ENCODE measurements at regions not wholly inside any gene's neighbourhood (a gene's known extent, or its start where the extent isn't known, plus 50 kb on each side); places are given as distances from the start of the nearest gene placed in this dataset.

DNA sequence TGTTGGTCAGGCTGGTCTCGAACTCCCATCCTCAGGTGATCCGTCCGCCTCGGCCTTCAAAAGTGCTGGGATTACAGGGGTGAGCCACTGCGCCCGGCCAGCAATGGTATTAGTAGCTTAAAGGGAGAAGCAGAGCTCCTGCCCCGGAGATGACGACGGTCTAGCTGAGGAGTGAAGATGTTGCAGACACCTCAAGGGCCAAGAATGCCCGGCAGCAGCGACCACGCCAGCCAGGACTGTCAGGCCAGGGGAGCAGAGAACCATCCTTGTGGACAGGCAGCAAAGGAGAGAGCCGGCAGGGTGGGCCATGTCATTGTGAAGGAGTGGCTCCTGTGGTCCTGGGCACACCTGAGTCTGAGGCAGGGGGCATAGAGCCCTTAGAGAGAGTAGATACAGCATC, 210.1 kb upstream of the BCOR start:
- in situ Hi-C loops (cut with HindIII; ENCODE audit: low pct_unique_long_range_greater_than_20kb, low sequenced_read_pairs) = no loop called here
- DNase-seq (ENCODE audit: low read depth) = no peak

- in situ Hi-C loops (cut with HindIII; ENCODE audit: low pct_unique_long_range_greater_than_20kb, low sequenced_read_pairs) = no loop called here
- no peak for DNase-seq (ENCODE audit: low read depth)
Observed at GRCh38 chrX:40304115-40304514, 206.4 kb upstream of the BCOR start.

- in situ Hi-C loops (cut with HindIII; ENCODE audit: low pct_unique_long_range_greater_than_20kb, low sequenced_read_pairs) = no loop called here
- DNase-seq (ENCODE audit: low read depth) = no peak
Observed at GRCh38 chrX:40303256-40304077, 205.7 kb upstream of the BCOR start.

DNA sequence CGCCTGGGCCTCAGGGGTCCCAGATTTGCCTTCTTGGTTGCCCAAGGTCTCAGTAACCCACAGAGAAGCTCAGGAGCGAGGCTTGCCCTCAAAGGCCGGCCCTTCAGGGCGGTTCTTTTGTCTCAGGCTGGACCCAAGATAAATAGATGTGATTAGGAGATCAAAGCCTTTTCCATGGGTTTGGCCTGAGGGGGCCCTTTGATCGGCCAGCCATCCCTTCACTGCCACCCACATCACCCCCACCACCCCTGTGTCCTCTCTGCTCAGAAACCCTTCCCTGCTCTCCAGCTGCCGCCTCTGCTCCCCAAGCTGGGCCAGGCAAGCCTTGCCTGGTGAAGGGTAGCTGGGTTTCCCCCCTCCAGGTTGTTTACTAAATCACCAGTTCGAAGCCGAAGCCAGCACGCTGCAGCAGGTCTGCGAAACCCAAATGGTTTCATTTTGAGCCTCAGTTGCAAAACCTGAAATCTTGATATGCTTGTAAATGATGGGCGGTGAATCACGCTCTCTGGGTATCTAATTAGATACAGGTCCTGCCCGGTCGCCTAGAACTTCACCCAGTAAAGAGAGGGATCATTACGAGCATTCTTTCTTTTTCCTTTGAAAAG, 202.6 kb upstream of the BCOR start:
- in situ Hi-C loops (cut with HindIII; ENCODE audit: low pct_unique_long_range_greater_than_20kb, low sequenced_read_pairs) = no loop called here
- DNase-seq (ENCODE audit: low read depth) = no peak

DNA sequence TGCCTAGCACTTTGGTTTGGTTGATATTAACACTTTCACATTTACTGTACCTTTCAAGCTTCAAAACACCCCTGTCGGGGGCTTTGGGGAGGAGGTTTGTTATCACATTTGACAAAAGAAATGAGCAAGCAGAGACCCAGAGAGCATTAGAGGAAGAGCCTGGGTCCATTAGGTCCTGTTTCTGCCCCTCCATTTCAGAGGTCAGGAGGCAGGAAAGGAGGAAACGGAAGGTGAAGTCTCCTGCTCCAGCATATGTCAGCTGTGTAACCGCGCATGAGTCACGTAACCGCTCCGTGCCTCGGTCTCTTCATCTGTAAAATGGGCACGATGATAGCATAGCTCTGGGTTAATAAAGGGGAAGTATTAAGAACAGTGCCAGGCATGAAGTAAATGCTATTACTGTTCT, 201.9 kb upstream of the BCOR start:
- no peak for DNase-seq (ENCODE audit: low read depth)
- in situ Hi-C loops (cut with HindIII; ENCODE audit: low pct_unique_long_range_greater_than_20kb, low sequenced_read_pairs) = no loop called here

DNA sequence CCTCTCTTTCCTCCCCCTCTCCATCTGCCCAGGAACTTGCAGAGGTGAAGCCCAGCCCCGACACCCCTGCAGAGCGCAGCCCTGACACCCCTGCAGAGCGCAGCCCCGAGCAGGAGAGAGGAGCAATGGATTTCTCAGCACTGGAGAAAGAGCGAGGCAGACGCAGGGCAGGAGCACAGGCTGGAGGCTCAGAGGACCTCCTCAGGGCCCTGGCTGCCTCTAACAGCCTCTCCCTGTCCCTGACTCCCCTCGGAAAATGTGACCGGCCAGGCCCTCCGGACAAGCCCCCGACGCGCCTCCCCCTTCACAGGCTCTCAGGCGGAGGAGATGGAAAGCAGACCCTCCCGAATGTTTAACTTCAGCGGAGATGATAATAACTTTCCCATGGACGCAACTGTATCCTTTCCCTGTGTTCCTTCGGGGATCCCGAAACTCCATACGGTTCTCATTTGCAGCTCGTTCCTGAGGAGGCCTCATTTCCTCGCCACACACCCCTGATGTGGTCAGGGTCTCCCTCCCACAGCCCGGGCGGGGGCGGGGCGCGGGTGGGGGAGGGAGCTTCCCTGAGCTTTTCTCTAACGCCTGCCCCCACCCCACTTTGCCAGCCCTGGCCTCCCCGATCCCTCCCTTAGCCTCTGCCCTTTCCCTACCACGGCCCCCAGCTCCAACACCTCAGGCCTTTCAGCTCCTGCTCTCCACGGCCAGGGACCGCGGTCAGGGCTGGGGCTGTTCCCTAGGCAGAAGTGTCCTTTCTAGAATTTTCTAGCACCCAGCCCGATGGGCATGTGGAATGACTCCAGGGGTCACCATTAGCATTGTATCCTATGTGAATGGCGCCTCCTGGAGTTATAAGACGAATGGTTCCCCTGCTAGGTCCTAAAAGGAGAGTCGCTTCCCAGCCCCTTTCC, 201.1 kb upstream of the BCOR start:
- no peak for DNase-seq (ENCODE audit: low read depth)
- in situ Hi-C loops (cut with HindIII; ENCODE audit: low pct_unique_long_range_greater_than_20kb, low sequenced_read_pairs) = no loop called here

- DNase-seq (ENCODE audit: low read depth) = no peak
- in situ Hi-C loops (cut with HindIII; ENCODE audit: low pct_unique_long_range_greater_than_20kb, low sequenced_read_pairs) = no loop called here
Observed at GRCh38 chrX:40298069-40298468, 200.3 kb upstream of the BCOR start.

GRCh38 chrX:40291553-40291952, 193.8 kb upstream of the BCOR start:
- in situ Hi-C loops (cut with HindIII; ENCODE audit: low pct_unique_long_range_greater_than_20kb, low sequenced_read_pairs) = no loop called here
- DNase-seq (ENCODE audit: low read depth) = no peak

DNA sequence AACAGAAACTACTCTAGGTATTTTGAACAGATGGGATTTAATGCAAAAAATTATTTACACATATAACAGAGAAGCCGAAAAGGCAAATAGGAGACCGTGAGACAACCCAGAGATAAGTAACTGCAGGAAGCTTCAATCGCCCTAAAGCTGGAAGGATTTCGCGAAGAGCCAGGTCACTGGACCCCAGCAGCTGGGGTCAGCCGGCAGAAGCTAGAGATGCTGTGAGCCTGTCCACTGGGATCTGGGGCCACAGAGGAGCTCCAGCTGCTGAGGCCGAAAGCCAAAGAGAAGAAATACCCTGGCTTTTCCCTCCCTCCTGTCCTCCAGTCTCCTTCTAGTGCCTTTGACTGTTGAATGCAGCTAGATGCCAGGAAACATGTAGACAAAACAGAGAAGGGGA, 192.8 kb upstream of the BCOR start:
- in situ Hi-C loops (cut with HindIII; ENCODE audit: low pct_unique_long_range_greater_than_20kb, low sequenced_read_pairs) = no loop called here
- DNase-seq (ENCODE audit: low read depth) = no peak

DNA sequence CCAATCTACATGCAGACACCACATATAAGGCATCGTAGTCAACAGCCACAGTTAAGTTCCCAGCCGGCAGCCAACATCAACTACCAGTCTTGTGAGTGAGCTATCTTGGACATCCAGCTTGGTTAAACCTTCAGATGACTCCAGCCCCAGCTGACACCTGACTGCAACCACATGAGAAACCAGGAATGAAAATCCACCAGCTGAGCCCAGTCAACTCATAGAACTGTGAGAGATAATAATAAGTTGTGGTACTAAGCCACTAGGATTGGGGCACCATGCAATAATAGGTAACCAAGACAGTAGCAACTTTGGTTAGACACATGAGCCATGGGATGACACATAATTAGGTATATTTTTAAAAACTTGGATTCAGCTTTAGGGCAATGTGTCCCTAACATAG, 188.1 kb upstream of the BCOR start:
- DNase-seq (ENCODE audit: low read depth) = no peak
- in situ Hi-C loops (cut with HindIII; ENCODE audit: low pct_unique_long_range_greater_than_20kb, low sequenced_read_pairs) = no loop called here

GRCh38 chrX:40284852-40285251, 187.1 kb upstream of the BCOR start:
- no peak for DNase-seq (ENCODE audit: low read depth)
- in situ Hi-C loops (cut with HindIII; ENCODE audit: low pct_unique_long_range_greater_than_20kb, low sequenced_read_pairs) = no loop called here

- no peak for DNase-seq (ENCODE audit: low read depth)
- in situ Hi-C loops (cut with HindIII; ENCODE audit: low pct_unique_long_range_greater_than_20kb, low sequenced_read_pairs) = no loop called here
Observed at GRCh38 chrX:40283981-40284380, 186.2 kb upstream of the BCOR start.

GRCh38 chrX:40282946-40283660, 185.3 kb upstream of the BCOR start:
- in situ Hi-C loops (cut with HindIII; ENCODE audit: low pct_unique_long_range_greater_than_20kb, low sequenced_read_pairs) = no loop called here
- DNase-seq (ENCODE audit: low read depth) = no peak

DNA sequence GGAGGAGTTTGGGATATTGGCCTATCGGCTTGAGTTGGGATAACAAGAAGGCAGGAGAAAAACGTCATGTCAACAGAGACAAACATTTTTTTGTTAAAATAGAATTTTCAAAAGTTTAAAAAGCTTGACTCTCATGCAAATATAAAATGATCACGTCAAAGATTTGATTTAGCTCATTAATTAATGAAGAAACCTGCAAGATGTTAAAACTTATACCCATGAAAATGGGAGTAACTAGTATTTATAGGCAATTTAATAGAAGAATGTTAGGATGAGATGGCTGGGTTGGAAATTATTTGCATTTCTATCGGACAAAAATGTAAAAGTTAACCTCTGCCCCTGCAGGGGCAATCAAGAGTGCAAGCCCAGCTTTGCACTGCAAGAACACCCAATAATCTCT, 184.6 kb upstream of the BCOR start:
- DNase-seq (ENCODE audit: low read depth) = no peak
- in situ Hi-C loops (cut with HindIII; ENCODE audit: low pct_unique_long_range_greater_than_20kb, low sequenced_read_pairs) = no loop called here

DNA sequence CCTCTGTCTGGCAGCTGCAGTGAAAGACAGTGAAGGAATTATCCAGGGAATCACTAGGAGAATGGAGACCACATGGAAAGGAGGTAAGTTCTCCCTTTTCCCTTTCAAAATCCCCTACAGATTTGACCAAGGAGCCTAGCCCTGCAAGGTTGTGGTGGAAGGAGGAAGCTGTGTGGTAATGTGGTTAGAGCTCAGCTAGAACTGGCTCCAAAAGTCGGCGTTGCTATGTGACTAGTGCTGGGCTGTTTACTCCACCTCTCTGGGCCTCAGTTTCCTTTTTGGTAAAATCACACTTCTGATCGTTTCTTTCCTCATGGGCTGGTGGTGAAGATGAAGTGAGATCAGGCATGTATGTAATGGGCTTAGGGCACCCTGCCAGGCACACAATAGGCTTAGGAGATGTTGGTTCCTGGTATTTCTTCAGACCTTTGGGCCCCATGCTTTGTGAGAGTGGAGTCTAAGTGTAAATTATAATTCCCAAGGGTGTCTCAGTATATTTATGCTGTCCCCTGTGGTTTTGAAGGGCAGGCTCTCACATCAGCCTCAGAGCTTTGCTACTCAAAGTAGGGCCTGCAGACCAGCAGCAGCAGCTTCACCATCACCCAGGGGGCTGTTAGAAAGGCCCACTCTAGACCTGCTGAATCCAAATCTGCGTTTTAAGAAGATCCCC, 183.7 kb upstream of the BCOR start:
- DNase-seq (ENCODE audit: low read depth) = no peak
- in situ Hi-C loops (cut with HindIII; ENCODE audit: low pct_unique_long_range_greater_than_20kb, low sequenced_read_pairs) = no loop called here

DNA sequence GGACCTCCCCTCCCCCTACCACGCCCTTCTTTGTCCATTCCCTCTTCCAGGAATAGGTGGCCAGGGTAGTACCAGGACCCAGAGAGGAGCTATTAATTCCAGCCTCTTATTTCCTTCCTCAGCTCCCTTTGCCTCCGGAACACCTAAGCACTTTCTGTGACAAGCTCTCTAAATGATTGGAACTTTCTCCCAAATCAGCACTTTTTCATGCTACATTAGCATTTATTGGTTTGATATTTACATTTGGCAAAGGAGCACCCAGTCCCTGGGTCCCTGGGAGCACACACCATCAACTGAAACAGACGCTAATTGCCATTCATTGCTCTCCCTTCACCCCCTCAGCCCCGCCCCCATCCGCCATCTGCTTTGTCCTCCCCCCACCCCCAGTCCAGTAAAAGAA, 182.0 kb upstream of the BCOR start:
- in situ Hi-C loops (cut with HindIII; ENCODE audit: low pct_unique_long_range_greater_than_20kb, low sequenced_read_pairs) = no loop called here
- DNase-seq (ENCODE audit: low read depth) = no peak

DNA sequence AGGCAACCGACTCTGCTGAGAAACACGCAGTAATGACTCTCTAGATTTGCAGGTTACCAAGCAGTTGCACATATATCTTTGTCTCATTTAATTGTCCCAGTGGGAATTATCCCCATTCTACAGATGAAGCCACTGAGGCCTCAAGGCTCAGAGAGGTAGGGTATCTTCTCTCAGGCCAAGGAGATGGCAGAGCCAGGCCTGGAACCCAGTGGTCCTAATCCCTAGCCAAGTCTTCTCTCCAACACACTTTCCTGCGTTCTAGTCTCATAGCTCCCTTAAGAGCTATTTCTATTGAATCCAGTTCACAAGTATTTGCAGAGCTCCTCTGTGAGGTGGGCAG, 181.3 kb upstream of the BCOR start:
- DNase-seq (ENCODE audit: low read depth) = no peak
- in situ Hi-C loops (cut with HindIII; ENCODE audit: low pct_unique_long_range_greater_than_20kb, low sequenced_read_pairs) = no loop called here

- no peak for DNase-seq (ENCODE audit: low read depth)
- in situ Hi-C loops (cut with HindIII; ENCODE audit: low pct_unique_long_range_greater_than_20kb, low sequenced_read_pairs) = no loop called here
Observed at GRCh38 chrX:40278340-40279090, 180.8 kb upstream of the BCOR start.
